ENCODE measurements at regions not wholly inside any gene's neighbourhood (a gene's known extent, or its start where the extent isn't known, plus 50 kb on each side); places are given as distances from the start of the nearest gene placed in this dataset.

- TF ChIP-seq POLR2A (IDR thresholded peaks at IDR 0.05) (no peak), EP300 (IDR thresholded peaks at IDR 0.05) (no peak), POLR2AphosphoS5 (IDR thresholded peaks at IDR 0.05) (no peak)
- TF ChIP-seq, protein P1, sequence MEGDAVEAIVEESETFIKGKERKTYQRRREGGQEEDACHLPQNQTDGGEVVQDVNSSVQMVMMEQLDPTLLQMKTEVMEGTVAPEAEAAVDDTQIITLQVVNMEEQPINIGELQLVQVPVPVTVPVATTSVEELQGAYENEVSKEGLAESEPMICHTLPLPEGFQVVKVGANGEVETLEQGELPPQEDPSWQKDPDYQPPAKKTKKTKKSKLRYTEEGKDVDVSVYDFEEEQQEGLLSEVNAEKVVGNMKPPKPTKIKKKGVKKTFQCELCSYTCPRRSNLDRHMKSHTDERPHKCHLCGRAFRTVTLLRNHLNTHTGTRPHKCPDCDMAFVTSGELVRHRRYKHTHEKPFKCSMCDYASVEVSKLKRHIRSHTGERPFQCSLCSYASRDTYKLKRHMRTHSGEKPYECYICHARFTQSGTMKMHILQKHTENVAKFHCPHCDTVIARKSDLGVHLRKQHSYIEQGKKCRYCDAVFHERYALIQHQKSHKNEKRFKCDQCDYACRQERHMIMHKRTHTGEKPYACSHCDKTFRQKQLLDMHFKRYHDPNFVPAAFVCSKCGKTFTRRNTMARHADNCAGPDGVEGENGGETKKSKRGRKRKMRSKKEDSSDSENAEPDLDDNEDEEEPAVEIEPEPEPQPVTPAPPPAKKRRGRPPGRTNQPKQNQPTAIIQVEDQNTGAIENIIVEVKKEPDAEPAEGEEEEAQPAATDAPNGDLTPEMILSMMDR (IDR thresholded peaks at IDR 0.05) = no peak
Observed at GRCh38 chr3:194023501-194024280, 112.3 kb upstream of the HES1 start.

All from suprapubic skin (tissue), 4 donors.